ENCODE measurements at regions not wholly inside any gene's neighbourhood (a gene's known extent, or its start where the extent isn't known, plus 50 kb on each side); places are given as distances from the start of the nearest gene placed in this dataset.

DNA sequence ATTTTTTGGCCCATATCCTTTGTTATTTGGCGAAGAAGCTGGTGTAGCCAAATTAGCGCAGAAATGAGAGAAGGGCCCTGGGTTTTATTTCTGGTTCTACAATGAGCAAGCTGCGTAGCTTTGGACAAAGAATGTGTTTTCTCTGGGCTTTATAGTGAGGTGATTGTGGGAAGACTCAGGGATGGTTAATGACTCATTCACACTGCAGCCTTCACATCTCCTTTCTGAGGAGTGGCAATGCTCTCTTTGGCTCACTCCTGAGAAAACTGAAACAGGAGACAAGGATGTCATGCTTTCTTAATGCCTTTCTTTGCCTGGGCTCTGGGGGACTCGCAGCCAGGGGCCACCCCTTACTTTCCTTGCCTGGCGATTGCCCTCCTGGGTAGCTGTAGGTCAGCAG, 271.0 kb upstream of the PODXL start:
- Histone ChIP-seq H4K91ac (ENCODE audit: insufficient read depth, low read depth, low read length) (no peak overlapping the region), H3K18ac (ENCODE audit: low read depth, low read length) (no peak overlapping the region), H3K4ac (ENCODE audit: low read depth, low read length) (no peak overlapping the region), H2AFZ (replicated peaks; ENCODE audit: low read length, poor library complexity) (no peak overlapping the region), H2BK20ac (ENCODE audit: low read depth, low read length) (no peak overlapping the region), H3K14ac (replicated peaks; ENCODE audit: low read depth, low read length) (no peak overlapping the region), H3K27ac (ENCODE audit: insufficient read depth, low read length) (no peak overlapping the region), H4K5ac (ENCODE audit: low read depth, low read length) (no peak overlapping the region), H3K27me3 (ENCODE audit: control insufficient read depth, insufficient read depth, low read length) (peaks cover 3% of the 10 kb centered on the region; the same call in 1 of the 2 replicates), H3K9ac (ENCODE audit: low read depth, low read length) (no peak overlapping the region), H3K9me3 (ENCODE audit: control insufficient read depth, insufficient read depth, low read length) (no peaks in the 10 kb centered on the region), H2BK15ac (ENCODE audit: low read depth, low read length) (no peak overlapping the region), H3K36me3 (ENCODE audit: control insufficient read depth, insufficient read depth, low read length) (no peaks in the 10 kb centered on the region), H4K8ac (ENCODE audit: low read depth in 2 of 2, low read length in 2 of 2) (no peak overlapping the region), H3K56ac (ENCODE audit: extremely low read depth, insufficient read depth, low read length) (no peak overlapping the region), H3K9me1 (ENCODE audit: insufficient read depth, low read length) (no peaks in the 10 kb centered on the region), H3K4me2 (ENCODE audit: low read depth, low read length) (no peak overlapping the region), H3K79me1 (ENCODE audit: low read depth in 1 of 2, low read length in 2 of 2) (no peaks in the 10 kb centered on the region), H4K20me1 (ENCODE audit: insufficient read depth, low read length) (no peaks in the 10 kb centered on the region), H3K4me1 (ENCODE audit: control insufficient read depth, insufficient read depth, low read length) (no peaks in the 10 kb centered on the region), H3K23ac (ENCODE audit: low read depth, low read length) (no peak overlapping the region), H3K4me3 (ENCODE audit: insufficient read depth, low read depth, low read length) (no peak overlapping the region), H2AK9ac (replicated peaks; ENCODE audit: low read depth, low read length, poor library complexity) (peak overlapping the region; percentile 42), H2AK5ac (ENCODE audit: low read depth, low read length) (no peak overlapping the region), H2BK5ac (ENCODE audit: low read depth, low read length, poor library complexity, severe bottlenecking) (no peak overlapping the region), H2BK120ac (ENCODE audit: low read depth, low read length) (no peak overlapping the region)
- dilution Hi-C loops (cut with HindIII; ENCODE audit: low sequenced_read_pairs, unreplicated experiment) = no loop called here
- no TSS peak for BruUV-seq (replicated peaks)
- no peak for DNase-seq
- CTCF ChIA-PET = no interaction called here
- ATAC-seq (ENCODE audit: low read depth) = no peak
- intact Hi-C loops (cut with micrococcal nuclease) = no loop called here
- no CpG with 5 or more reads among the region's 5 CpGs for WGBS, 2 experiments (ENCODE audit: extremely low coverage in 2 of 2, insufficient read length in 1 of 2)
- no peak for TF ChIP-seq MAZ (IDR thresholded peaks at IDR 0.05; ENCODE audit: borderline replicate concordance, low read depth, low read length)
- TF ChIP-seq SMC3 (IDR thresholded peaks at IDR 0.05; ENCODE audit: low read depth, low read length) = no peak
- TF ChIP-seq NFE2L2 (IDR thresholded peaks at IDR 0.05; ENCODE audit: low read depth, low read length) = no peak
- no peak for TF ChIP-seq RCOR1 (IDR thresholded peaks at IDR 0.05; ENCODE audit: insufficient replicate concordance, low read length)
- no peak for TF ChIP-seq MXI1 (IDR thresholded peaks at IDR 0.05; ENCODE audit: borderline replicate concordance, low read depth, low read length)
- TF ChIP-seq, protein P1, sequence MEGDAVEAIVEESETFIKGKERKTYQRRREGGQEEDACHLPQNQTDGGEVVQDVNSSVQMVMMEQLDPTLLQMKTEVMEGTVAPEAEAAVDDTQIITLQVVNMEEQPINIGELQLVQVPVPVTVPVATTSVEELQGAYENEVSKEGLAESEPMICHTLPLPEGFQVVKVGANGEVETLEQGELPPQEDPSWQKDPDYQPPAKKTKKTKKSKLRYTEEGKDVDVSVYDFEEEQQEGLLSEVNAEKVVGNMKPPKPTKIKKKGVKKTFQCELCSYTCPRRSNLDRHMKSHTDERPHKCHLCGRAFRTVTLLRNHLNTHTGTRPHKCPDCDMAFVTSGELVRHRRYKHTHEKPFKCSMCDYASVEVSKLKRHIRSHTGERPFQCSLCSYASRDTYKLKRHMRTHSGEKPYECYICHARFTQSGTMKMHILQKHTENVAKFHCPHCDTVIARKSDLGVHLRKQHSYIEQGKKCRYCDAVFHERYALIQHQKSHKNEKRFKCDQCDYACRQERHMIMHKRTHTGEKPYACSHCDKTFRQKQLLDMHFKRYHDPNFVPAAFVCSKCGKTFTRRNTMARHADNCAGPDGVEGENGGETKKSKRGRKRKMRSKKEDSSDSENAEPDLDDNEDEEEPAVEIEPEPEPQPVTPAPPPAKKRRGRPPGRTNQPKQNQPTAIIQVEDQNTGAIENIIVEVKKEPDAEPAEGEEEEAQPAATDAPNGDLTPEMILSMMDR (conservative IDR thresholded peaks at IDR 0.05; ENCODE audit: low read depth, low read length) = no peak
- TF ChIP-seq CEBPB (IDR thresholded peaks at IDR 0.05; ENCODE audit: low read depth, low read length) = no peak
- no peak for TF ChIP-seq CHD1 (IDR thresholded peaks at IDR 0.05; ENCODE audit: low read depth, low read length)
- TF ChIP-seq FOS (IDR thresholded peaks at IDR 0.05; ENCODE audit: low read depth, low read length) = no peak
- no peak for TF ChIP-seq RFX5 (IDR thresholded peaks at IDR 0.05; ENCODE audit: low read depth, low read length)
- TF ChIP-seq, protein P2, sequence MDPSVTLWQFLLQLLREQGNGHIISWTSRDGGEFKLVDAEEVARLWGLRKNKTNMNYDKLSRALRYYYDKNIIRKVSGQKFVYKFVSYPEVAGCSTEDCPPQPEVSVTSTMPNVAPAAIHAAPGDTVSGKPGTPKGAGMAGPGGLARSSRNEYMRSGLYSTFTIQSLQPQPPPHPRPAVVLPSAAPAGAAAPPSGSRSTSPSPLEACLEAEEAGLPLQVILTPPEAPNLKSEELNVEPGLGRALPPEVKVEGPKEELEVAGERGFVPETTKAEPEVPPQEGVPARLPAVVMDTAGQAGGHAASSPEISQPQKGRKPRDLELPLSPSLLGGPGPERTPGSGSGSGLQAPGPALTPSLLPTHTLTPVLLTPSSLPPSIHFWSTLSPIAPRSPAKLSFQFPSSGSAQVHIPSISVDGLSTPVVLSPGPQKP (IDR thresholded peaks at IDR 0.05; ENCODE audit: borderline replicate concordance, low read depth, low read length) = no peak
- no peak for TF ChIP-seq MAFK (IDR thresholded peaks at IDR 0.05; ENCODE audit: low read depth, low read length)
- TF ChIP-seq RAD21 (IDR thresholded peaks at IDR 0.05; ENCODE audit: low read length) = no peak
- TF ChIP-seq POLR2A (IDR thresholded peaks at IDR 0.05; ENCODE audit: low read depth, low read length) = no peak
- TF ChIP-seq BHLHE40 (IDR thresholded peaks at IDR 0.05; ENCODE audit: low read depth, low read length) = no peak
- TF ChIP-seq, protein P3, sequence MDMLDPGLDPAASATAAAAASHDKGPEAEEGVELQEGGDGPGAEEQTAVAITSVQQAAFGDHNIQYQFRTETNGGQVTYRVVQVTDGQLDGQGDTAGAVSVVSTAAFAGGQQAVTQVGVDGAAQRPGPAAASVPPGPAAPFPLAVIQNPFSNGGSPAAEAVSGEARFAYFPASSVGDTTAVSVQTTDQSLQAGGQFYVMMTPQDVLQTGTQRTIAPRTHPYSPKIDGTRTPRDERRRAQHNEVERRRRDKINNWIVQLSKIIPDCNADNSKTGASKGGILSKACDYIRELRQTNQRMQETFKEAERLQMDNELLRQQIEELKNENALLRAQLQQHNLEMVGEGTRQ (IDR thresholded peaks at IDR 0.05; ENCODE audit: low read depth, low read length) = no peak
- in situ Hi-C loops (cut with MboI; ENCODE audit: low sequenced_read_pairs) = no loop called here
- POLR2A ChIA-PET (ENCODE audit: unreplicated experiment) = no interaction called here

Measured in IMR-90 (cell line).